Prostate gland (tissue), 2 donors: ENCODE measurements at regions not wholly inside any gene's neighbourhood (a gene's known extent, or its start where the extent isn't known, plus 50 kb on each side); places are given as distances from the start of the nearest gene placed in this dataset.
"Not testable (repeated sequence)": the region's sequence is repeated elsewhere in the genome, so short reads cannot be mapped to it uniquely, and the experiment has no call there.

Experiments
- DNase-seq: peaks from one replicate; pipeline ENCODE4 v3.0.0-alpha.2; 2019; ENCODE audit warnings: low spot score
- H3K27ac ChIP-seq, 2 donors: fragments of 200-600 bp; sonication (generic); 2 replicates each; pipeline ENCODE4 v1.5.1; 2017 to 2019
- H3K27me3 ChIP-seq: fragments of 200-600 bp; sonication (generic); replicated peaks from 2 replicates; pipeline ENCODE4 v1.5.1; 2019; ENCODE audit not compliant: insufficient read depth
- H3K36me3 ChIP-seq, 2 donors: fragments of 200-600 bp; sonication (generic); 1 replicate in 1 of 2; 2 replicates in 1 of 2; pipeline versions ENCODE4 v1.5.1 to v1.8.1; 2017 to 2019
- H3K4me1 ChIP-seq: fragments of 200-600 bp; sonication (generic); replicated peaks from 2 replicates; pipeline ENCODE4 v1.5.1; 2019
- H3K4me3 ChIP-seq, 2 donors: fragments of 200-600 bp; sonication (generic); 2 replicates each; pipeline ENCODE4 v1.5.1; 2017 to 2019
- H3K9me3 ChIP-seq: fragments of 200-600 bp; sonication (generic); 2 replicates; pipeline ENCODE4 v1.5.1; 2017
- WGBS: methylation state at CpG from one replicate; pipeline ENCODE4 v1.1.5; 2018; 5-methylcytosine and 5-hydroxymethylcytosine counted together
- intact Hi-C: fragments of 100-400 bp; cut with DNase I; formaldehyde crosslinking; loops from one replicate; pipeline ENCODE4 v1.14.2; 2022

DNA sequence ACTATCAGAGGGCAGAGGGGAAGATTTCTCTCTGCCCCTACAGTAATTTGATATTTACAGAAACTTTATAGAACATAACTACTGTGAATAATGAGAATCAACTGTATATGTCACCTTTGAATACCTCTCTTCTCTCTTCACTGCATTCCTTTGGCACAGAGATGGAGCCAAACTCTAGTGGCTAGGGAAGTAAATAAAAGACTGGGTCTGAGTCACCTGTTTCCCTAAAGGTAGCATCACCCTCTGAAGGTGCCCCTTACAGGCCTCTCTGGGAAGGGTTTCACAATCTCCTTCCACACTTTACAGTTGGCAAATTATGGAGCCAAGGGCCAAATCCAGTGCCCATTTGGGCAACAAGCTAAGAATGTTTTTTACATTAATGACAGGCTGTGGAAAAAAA is 81.0 kb upstream of the ZNF658 start:
- H3K27me3 ChIP-seq, H3K36me3 ChIP-seq, H3K27ac ChIP-seq, intact Hi-C loops, H3K9me3 ChIP-seq, H3K4me1 ChIP-seq, DNase-seq, H3K4me3 ChIP-seq: not testable (repeated sequence)

DNA sequence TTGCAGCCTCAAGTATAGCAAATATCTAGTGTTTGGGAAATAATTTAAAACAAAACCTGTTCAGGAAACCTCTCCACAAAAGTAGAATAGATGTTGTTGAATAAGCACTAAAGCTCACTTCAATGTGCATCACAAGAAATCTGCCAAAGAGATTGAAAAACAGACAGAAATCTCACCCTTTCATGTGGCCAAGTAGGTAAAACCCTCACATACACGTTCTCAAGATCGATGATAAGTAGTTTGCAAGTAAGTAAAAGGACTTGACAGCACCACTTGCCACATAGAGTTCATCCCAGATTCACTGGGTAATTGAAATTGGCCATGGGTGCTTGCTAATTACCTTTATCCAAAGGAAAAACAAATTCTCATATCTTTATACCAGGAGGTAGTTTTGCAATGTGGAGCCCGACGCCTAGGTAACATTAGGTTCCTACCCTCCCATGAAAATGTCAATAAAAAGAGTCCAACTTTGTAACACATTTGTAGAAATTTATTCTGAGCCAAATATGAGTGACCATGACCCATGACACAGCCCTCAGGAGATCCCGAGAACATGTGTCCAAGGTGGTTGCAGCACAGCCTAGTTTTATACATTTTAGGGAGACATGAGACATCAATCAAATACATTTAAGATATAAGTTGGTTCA is 80.4 kb upstream of the ZNF658 start:
- H3K4me3 ChIP-seq, H3K36me3 ChIP-seq, H3K27me3 ChIP-seq, DNase-seq, H3K9me3 ChIP-seq, intact Hi-C loops, H3K4me1 ChIP-seq, H3K27ac ChIP-seq: not testable (repeated sequence)
- 71% methylated on average over 3 of the region's 5 CpGs for WGBS

DNA sequence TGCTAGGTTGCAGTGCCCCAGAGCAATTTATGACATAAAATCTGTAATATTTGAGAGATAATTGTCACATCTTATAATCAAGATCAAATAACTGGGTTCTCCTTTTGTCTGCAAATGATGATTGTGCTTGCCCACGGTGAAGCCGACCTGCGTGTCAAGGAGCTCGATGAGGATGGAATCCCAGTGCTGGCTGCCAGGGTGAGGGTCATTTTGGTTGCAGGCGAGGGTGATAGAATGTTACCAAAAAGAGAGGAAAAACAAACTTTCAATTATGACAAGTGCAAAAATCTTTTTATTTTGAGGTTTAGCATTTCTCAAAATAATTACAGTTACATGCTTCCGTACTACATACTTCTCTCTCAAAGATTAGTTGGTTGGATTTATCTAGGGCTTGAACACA is 76.4 kb upstream of the ZNF658 start:
- DNase-seq, H3K27me3 ChIP-seq, H3K9me3 ChIP-seq, H3K4me1 ChIP-seq, H3K4me3 ChIP-seq, H3K27ac ChIP-seq, H3K36me3 ChIP-seq, intact Hi-C loops: not testable (repeated sequence)
- WGBS, result 95% methylated on average over 6 of the region's 6 CpGs

DNA sequence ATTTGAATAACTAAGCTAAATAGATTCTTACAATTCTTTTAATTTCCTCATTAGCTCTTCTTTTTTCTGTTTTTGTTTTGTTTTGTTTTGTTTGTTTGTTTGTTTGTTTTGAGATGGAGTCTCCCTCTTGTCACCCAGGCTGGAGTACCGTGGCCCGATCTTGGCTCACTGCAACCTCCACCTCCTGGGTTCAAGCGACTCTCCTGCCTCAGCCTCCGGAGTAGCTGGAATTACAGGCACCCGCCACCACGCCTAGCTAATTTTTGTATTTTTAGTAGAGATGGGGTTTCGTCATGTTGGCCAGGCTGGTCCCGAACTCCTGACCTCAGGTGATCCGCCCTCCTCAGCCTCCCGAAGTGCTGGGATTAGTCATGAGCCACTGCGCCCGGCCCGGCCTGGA is 70.7 kb upstream of the ZNF658 start:
- 97% methylated on average over 13 of the region's 13 CpGs for WGBS
- H3K4me3 ChIP-seq, H3K27me3 ChIP-seq, intact Hi-C loops, H3K27ac ChIP-seq, DNase-seq, H3K36me3 ChIP-seq, H3K9me3 ChIP-seq, H3K4me1 ChIP-seq: not testable (repeated sequence)

DNA sequence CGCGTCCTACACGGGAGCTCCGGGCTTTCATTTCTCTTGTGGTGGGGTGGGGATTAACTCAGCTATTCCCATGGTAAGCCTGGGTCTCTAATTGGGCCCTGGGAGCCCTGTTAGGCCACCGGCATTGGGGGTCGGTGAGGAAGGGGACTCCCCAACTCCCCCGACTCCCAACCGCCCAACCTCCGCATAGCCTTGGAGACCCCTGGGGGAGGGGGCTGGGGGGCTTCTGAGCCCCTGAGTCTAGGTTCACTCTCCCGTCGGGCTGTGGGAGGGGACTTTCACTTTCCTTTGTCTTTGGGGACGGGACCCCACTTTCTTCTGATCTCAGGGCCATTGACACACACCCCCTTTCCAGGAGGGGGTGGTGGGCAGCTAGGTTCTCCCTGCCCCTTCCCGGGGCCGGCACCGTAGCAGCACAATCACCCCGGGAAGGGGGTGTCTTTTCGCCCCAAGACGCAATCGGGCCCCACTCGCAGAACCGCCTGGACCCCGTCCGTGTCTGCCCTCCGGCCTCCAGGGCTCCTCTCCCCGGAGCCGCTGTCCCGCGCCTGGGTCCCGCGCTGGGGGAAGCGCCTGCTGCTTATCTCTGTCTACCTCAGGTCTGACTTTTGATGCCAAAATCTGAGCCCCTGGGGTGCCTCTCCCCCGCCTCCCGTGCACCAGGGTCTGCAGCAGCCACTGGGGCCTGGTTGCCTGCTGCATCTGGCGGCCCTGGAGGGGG is 69.6 kb upstream of the ZNF658 start:
- intact Hi-C loops, H3K4me1 ChIP-seq, DNase-seq, H3K4me3 ChIP-seq, H3K27me3 ChIP-seq, H3K9me3 ChIP-seq, H3K36me3 ChIP-seq, H3K27ac ChIP-seq: not testable (repeated sequence)
- over 99% methylated on average over 18 of the region's 34 CpGs for WGBS

DNA sequence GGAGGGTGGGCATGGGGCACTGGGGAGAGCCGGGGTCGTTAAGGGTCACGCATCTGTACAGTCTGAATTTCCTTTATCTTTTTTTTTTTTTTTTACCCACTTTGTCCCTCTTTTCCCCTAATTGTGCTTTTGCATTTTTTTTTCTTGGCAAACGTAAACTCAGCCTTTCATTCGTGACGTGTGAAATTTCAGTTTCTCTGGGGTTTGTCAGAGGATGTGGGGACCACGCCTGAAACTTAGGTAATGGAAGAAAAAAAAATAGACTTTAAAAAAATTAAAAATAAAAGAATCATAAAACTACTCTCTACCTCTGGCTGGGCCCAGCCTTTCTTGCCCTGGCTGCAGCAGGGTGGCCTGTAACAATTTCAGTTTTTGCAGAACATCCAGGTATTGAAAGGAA is 68.3 kb upstream of the ZNF658 start:
- H3K4me3 ChIP-seq, intact Hi-C loops, DNase-seq, H3K9me3 ChIP-seq, H3K4me1 ChIP-seq, H3K36me3 ChIP-seq, H3K27me3 ChIP-seq, H3K27ac ChIP-seq: not testable (repeated sequence)
- 88% methylated on average over 7 of the region's 7 CpGs for WGBS

DNA sequence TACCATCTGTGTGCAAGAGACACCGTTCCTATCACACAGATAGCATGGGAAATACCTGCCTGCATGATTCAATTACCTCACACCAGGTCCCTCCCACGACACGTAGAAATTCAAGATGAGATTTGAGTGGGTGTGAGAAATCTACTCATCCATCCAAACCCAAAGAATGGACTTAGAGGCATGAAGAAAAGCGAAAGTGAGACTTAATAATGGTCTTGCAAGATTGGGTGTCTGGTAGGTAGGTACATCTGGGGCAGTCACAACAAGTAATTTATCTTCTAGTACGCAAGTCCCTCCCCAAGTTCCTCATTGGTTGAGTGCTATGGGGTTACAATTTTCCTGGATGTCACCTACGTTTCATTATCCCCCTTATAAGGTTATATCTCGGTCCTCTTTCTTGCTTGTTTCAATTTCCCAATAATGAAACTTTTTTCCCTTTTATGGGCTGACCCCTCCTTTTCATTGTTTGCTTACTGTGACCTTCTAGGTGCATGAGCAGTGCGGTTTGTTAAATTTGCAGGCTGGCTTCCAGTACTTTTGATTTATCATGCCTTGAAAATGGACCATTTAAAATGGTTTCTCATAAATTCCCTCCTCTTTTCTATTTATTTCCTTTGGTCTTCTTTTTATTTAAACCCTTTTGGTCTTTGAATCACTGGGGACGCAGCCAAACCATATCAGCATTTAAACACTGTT is 63.1 kb upstream of the ZNF658 start:
- H3K4me1 ChIP-seq, DNase-seq, H3K9me3 ChIP-seq, H3K36me3 ChIP-seq, H3K27me3 ChIP-seq, H3K4me3 ChIP-seq, intact Hi-C loops, H3K27ac ChIP-seq: not testable (repeated sequence)
- WGBS, result 88% methylated on average over 2 of the region's 9 CpGs
